ENCODE measurements at regions not wholly inside any gene's neighbourhood (a gene's known extent, or its start where the extent isn't known, plus 50 kb on each side); places are given as distances from the start of the nearest gene placed in this dataset.

DNA sequence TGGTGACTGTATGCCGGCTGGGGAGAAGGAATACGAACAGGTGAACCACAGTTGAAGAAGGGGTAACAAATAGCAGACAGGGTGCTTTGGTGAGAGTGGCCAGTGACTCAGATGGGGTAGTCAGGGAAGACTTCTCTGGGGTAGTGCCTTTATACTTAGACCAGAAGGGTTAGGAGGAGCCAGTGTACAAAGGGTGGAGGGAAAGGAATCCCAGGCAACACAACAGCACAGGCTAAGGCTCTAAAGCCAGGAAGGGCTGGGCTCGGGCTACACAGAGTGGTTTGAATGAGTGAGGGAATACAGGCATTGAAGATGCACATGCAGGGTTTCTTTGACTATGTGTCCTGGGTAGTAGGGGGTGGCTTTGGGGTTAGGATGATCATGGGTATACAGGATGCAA lies 70.6 kb upstream of the CXCL14 start:
- Histone ChIP-seq H3K4me3 (no peak overlapping the region), H3K27ac (no peak overlapping the region), H3K27me3 (no peaks in the 10 kb centered on the region), H3K4me1 (no peaks in the 10 kb centered on the region), H3K9me3 (no peaks in the 10 kb centered on the region), H3K36me3 (no peaks in the 10 kb centered on the region)
- no peak for DNase-seq
- WGBS, 2 donors (ENCODE audit: low coverage in 1 of 2): 84 to 89% methylated on average over 3 of the region's 3 CpGs
- TF ChIP-seq POLR2AphosphoS5 (IDR thresholded peaks at IDR 0.05) (no peak), POLR2A (IDR thresholded peaks at IDR 0.05) (no peak), EP300 (IDR thresholded peaks at IDR 0.05; ENCODE audit: low read depth) (no peak)
- TF ChIP-seq, protein P1, sequence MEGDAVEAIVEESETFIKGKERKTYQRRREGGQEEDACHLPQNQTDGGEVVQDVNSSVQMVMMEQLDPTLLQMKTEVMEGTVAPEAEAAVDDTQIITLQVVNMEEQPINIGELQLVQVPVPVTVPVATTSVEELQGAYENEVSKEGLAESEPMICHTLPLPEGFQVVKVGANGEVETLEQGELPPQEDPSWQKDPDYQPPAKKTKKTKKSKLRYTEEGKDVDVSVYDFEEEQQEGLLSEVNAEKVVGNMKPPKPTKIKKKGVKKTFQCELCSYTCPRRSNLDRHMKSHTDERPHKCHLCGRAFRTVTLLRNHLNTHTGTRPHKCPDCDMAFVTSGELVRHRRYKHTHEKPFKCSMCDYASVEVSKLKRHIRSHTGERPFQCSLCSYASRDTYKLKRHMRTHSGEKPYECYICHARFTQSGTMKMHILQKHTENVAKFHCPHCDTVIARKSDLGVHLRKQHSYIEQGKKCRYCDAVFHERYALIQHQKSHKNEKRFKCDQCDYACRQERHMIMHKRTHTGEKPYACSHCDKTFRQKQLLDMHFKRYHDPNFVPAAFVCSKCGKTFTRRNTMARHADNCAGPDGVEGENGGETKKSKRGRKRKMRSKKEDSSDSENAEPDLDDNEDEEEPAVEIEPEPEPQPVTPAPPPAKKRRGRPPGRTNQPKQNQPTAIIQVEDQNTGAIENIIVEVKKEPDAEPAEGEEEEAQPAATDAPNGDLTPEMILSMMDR (IDR thresholded peaks at IDR 0.05): no peak
- intact Hi-C loops (cut with DNase I; ENCODE audit: low total_unique reads): no loop called here
- in situ Hi-C loops (cut with MboI; ENCODE audit: low pct_ligation_motif_present in 1 of 4, low pct_unique_long_range_greater_than_20kb in 1 of 4, low sequenced_read_pairs in 3 of 4): no loop called here

DNA sequence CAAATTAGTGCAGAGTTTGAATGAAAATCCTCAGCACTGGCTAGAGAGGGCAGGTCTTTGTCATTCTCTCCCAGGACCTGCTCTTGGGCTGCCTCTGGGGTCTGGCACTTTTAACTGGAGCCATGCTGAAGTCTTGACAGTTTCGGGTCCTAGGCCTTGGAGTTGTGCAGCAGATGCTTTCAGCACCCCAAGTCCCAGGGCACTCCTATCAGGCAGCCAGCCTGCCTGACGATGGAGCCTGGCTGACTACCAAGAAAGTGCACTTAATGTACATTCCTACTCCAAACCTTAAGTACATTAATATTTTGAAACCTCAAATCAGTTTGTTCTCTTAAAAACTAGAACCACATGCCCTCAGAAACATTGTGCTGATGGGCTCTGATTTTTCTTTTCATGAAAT lies 69.3 kb upstream of the CXCL14 start:
- TF ChIP-seq, protein P1 (IDR thresholded peaks at IDR 0.05): no peak
- TF ChIP-seq POLR2AphosphoS5 (IDR thresholded peaks at IDR 0.05) (no peak), POLR2A (IDR thresholded peaks at IDR 0.05) (no peak), EP300 (IDR thresholded peaks at IDR 0.05; ENCODE audit: low read depth) (no peak)
- in situ Hi-C loops (cut with MboI; ENCODE audit: low pct_ligation_motif_present in 1 of 4, low pct_unique_long_range_greater_than_20kb in 1 of 4, low sequenced_read_pairs in 3 of 4): no loop called here
- intact Hi-C loops (cut with DNase I; ENCODE audit: low total_unique reads): no loop called here
- Histone ChIP-seq H3K4me1 (no peaks in the 10 kb centered on the region), H3K4me3 (no peak overlapping the region), H3K27ac (peak overlapping the region; percentile 1 to 38 (median 7)), H3K27me3 (no peaks in the 10 kb centered on the region), H3K9me3 (no peaks in the 10 kb centered on the region), H3K36me3 (no peaks in the 10 kb centered on the region)
- no peak for DNase-seq
- 65% methylated on average over 2 of the region's 2 CpGs; no CpG with 5 or more reads in 1 of the 2 donors for WGBS, 2 donors (ENCODE audit: low coverage in 1 of 2)

DNA sequence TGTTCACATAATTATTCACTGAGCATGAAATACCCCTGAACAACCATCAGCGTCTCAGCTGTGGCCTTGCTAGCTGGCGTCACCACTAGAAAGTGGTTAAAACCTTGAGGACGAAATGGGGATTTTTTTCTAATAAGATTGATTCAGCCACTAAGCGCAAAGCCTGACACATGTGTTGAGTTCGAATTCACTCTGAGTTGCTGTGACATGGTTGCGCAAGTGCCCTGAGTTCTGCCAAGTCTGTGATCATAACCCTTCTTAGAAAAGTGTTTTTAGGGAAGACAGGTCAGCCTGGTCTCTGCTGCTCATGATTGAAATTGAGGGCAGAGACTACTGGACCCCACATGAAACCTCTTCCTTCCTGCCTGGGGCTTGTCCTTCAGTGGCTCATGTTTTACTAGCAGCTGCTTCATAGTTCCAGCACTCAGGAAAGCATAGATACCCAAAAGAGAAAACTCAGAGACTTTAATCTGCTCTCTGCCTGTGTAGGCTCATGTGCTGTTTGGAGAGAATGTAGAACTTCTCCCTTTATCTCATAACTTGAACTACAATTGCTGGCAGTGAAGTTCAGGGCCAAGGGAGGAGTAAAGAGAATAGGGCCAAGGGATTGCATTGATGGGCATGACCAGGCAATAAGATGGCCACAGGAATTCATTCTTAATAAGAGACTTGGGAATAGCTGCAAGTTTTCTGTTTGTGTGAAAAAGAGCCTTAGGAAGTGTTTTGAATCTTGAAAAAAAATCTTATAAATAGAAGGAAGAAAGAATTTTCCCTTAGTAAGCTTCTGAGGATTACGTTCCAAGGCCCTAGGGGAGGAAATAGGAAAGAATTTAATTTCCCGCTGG lies 66.8 kb upstream of the CXCL14 start:
- H3K4me1 ChIP-seq: no peaks in the 10 kb centered on the region
- H3K27me3 ChIP-seq: no peaks in the 10 kb centered on the region
- no peak overlapping the region for H3K4me3 ChIP-seq
- peak overlapping the region in 1 of 4 donors; percentile 10 for H3K27ac ChIP-seq
- TF ChIP-seq POLR2AphosphoS5 (IDR thresholded peaks at IDR 0.05) (no peak), POLR2A (IDR thresholded peaks at IDR 0.05) (no peak), EP300 (IDR thresholded peaks at IDR 0.05; ENCODE audit: low read depth) (no peak)
- TF ChIP-seq, protein P1 (IDR thresholded peaks at IDR 0.05): no peak
- intact Hi-C loops (cut with DNase I; ENCODE audit: low total_unique reads): no loop called here
- DNase-seq: no peak
- in situ Hi-C loops (cut with MboI; ENCODE audit: low pct_ligation_motif_present in 1 of 4, low pct_unique_long_range_greater_than_20kb in 1 of 4, low sequenced_read_pairs in 3 of 4): no loop called here
- H3K36me3 ChIP-seq: no peaks in the 10 kb centered on the region
- H3K9me3 ChIP-seq: no peaks in the 10 kb centered on the region
- 83 to 85% methylated on average over 4 to 8 of the region's 8 CpGs for WGBS, 2 donors (ENCODE audit: low coverage in 1 of 2)

DNA sequence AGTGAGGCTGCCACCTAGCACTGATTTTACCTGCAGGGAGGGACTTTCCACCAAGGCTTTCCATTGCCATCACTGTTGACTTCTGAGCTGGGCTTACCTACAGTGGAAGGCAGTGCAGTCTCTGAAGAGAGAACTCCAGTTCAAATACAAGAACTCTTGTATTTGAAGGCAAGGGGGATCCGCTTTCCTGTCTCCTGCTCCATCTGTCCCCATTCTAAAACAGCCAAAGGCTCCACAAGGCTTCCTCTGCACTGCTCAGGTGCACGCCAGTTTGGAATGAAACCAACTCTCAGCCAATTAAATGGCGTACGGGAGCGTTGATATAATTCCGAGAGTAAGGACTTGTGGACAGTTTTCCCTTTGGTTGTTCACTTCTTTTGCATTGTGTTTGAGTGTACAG lies 66.0 kb upstream of the CXCL14 start:
- WGBS, 2 donors (ENCODE audit: low coverage in 1 of 2): 85 to 96% methylated on average over 6 of the region's 6 CpGs
- in situ Hi-C loops (cut with MboI; ENCODE audit: low pct_ligation_motif_present in 1 of 4, low pct_unique_long_range_greater_than_20kb in 1 of 4, low sequenced_read_pairs in 3 of 4): no loop called here
- H3K27ac ChIP-seq: no peak overlapping the region
- H3K27me3 ChIP-seq: no peaks in the 10 kb centered on the region
- no peak overlapping the region for H3K4me3 ChIP-seq
- no peak for DNase-seq
- TF ChIP-seq POLR2A (IDR thresholded peaks at IDR 0.05) (no peak), EP300 (IDR thresholded peaks at IDR 0.05; ENCODE audit: low read depth) (no peak), POLR2AphosphoS5 (IDR thresholded peaks at IDR 0.05) (no peak)
- TF ChIP-seq, protein P1 (IDR thresholded peaks at IDR 0.05): no peak
- no peaks in the 10 kb centered on the region for H3K9me3 ChIP-seq
- H3K4me1 ChIP-seq: no peaks in the 10 kb centered on the region
- no peaks in the 10 kb centered on the region for H3K36me3 ChIP-seq
- intact Hi-C loops (cut with DNase I; ENCODE audit: low total_unique reads): no loop called here
